Neural cell (in vitro differentiated cells): ENCODE measurements at regions not wholly inside any gene's neighbourhood (a gene's known extent, or its start where the extent isn't known, plus 50 kb on each side); places are given as distances from the start of the nearest gene placed in this dataset.

Experiments
- H2AFZ ChIP-seq: fragments of 200-600, 300-800 bp; sonication (generic), shearing (Covaris generic); 2 replicates; pipeline ENCODE4 v1.6.0; 2014; ENCODE audit warnings: low read depth, mild to moderate bottlenecking, antibody characterized with exemption, low read length, moderate library complexity
- H3F3A ChIP-seq: fragments of 200-600 bp; shearing (Covaris generic); 2 replicates; pipeline ENCODE4 v1.6.1; 2016; ENCODE audit warnings: mild to moderate bottlenecking, moderate library complexity, mixed read lengths, antibody characterized with exemption, low read length; ENCODE audit not compliant: insufficient read depth, poor library complexity, severe bottlenecking
- H3K27ac ChIP-seq: fragments of 200-600, 300-800 bp; sonication (generic), shearing (Covaris generic); 2 replicates; pipeline ENCODE4 v1.5.1; 2014; ENCODE audit warnings: mild to moderate bottlenecking, low read length, moderate library complexity
- H3K27me3 ChIP-seq: fragments of 300-800, 200-600 bp; sonication (generic), shearing (Covaris generic); 2 replicates; pipeline ENCODE4 v1.6.0; 2014; ENCODE audit warnings: mild to moderate bottlenecking, low read depth, low read length, moderate library complexity; ENCODE audit not compliant: insufficient read depth
- H3K36me3 ChIP-seq: fragments of 300-800, 200-600 bp; sonication (generic), shearing (Covaris generic); 2 replicates; pipeline ENCODE4 v1.5.1; 2014; ENCODE audit warnings: mild to moderate bottlenecking, antibody characterized with exemption, low read length, moderate library complexity; ENCODE audit not compliant: insufficient read depth
- H3K4me2 ChIP-seq: fragments of 300-800, 200-600 bp; sonication (generic), shearing (Covaris generic); 2 replicates; pipeline ENCODE4 v1.6.0; 2014; ENCODE audit warnings: mild to moderate bottlenecking, low read length
- H3K4me3 ChIP-seq: fragments of 300-800, 200-600 bp; sonication (generic), shearing (Covaris generic); 2 replicates; pipeline ENCODE4 v1.5.1; 2014; ENCODE audit warnings: mild to moderate bottlenecking, low read length, moderate library complexity
- H3K79me2 ChIP-seq: fragments of 200-600 bp; shearing (Covaris generic); replicated peaks from 2 replicates; pipeline ENCODE4 v1.6.0; 2014; ENCODE audit warnings: mild to moderate bottlenecking, low read length, moderate library complexity; ENCODE audit not compliant: insufficient read depth
- H3K9ac ChIP-seq: fragments of 300-800, 200-600 bp; sonication (generic), shearing (Covaris generic); 2 replicates; pipeline ENCODE4 v1.6.1; 2016; ENCODE audit warnings: mild to moderate bottlenecking, low read length, mixed read lengths
- H3K9me2 ChIP-seq: fragments of 200-600 bp; shearing (Covaris generic); 2 replicates; pipeline ENCODE4 v1.6.1; 2016; ENCODE audit warnings: mild to moderate bottlenecking, low read length, mixed read lengths; ENCODE audit not compliant: insufficient read depth
- H3K9me3 ChIP-seq: fragments of 200-600, 300-800 bp; sonication (generic), shearing (Covaris generic); 2 replicates; pipeline ENCODE4 v1.6.1; 2016; ENCODE audit warnings: mild to moderate bottlenecking, mixed run types, low read length, moderate library complexity, mixed read lengths
- H4K20me1 ChIP-seq: fragments of 200-600 bp; shearing (Covaris generic); 2 replicates; pipeline ENCODE4 v1.6.1; 2016; ENCODE audit warnings: mild to moderate bottlenecking, mixed run types; ENCODE audit not compliant: insufficient read depth
- CTCF ChIP-seq: fragments of 450-650 bp; IDR thresholded peaks from 2 replicates; pipeline ENCODE4 v1.5.1; 2014; ENCODE audit warnings: antibody characterized with exemption, mild to moderate bottlenecking, moderate library complexity; ENCODE audit not compliant: poor library complexity, severe bottlenecking
- EP300 ChIP-seq: fragments of 450-650 bp; conservative IDR thresholded peaks from 2 replicates; pipeline ENCODE4 v1.6.1; 2014; ENCODE audit warnings: antibody characterized with exemption, mild to moderate bottlenecking, moderate library complexity; ENCODE audit not compliant: poor library complexity, severe bottlenecking
- EZH2 ChIP-seq: fragments of 200-600, 300-800 bp; shearing (Covaris generic), sonication (generic); IDR thresholded peaks from 2 replicates; pipeline ENCODE4 v1.6.1; 2014; ENCODE audit warnings: antibody characterized with exemption, low read length, borderline replicate concordance, mild to moderate bottlenecking; ENCODE audit not compliant: insufficient read depth, poor library complexity, severe bottlenecking
- MXI1 ChIP-seq: fragments of 450-650 bp; conservative IDR thresholded peaks from 2 replicates; pipeline ENCODE4 v1.6.1; 2014; ENCODE audit warnings: antibody characterized with exemption, mild to moderate bottlenecking; ENCODE audit not compliant: poor library complexity, severe bottlenecking
- POLR2AphosphoS5 ChIP-seq: IDR thresholded peaks from 2 replicates; pipeline ENCODE4 v1.6.1; 2012
- RAD21 ChIP-seq: fragments of 450-650 bp; conservative IDR thresholded peaks from 2 replicates; pipeline ENCODE4 v1.6.1; 2014; ENCODE audit warnings: antibody characterized with exemption, mild to moderate bottlenecking, moderate library complexity
- SMC3 ChIP-seq: fragments of 450-650 bp; conservative IDR thresholded peaks from 2 replicates; pipeline ENCODE4 v1.6.1; 2014; ENCODE audit warnings: antibody characterized with exemption, mild to moderate bottlenecking, moderate library complexity; ENCODE audit not compliant: poor library complexity
- TAF1 ChIP-seq: IDR thresholded peaks from 2 replicates; pipeline ENCODE4 v1.6.1; 2012; ENCODE audit warnings: low read depth
- TF ChIP-seq, protein P1 (sequence below): IDR thresholded peaks from 2 replicates; pipeline ENCODE4 v1.6.1; 2012; ENCODE audit warnings: borderline replicate concordance

- TF ChIP-seq EZH2, result no peak
- peak; percentile 95 for TF ChIP-seq POLR2AphosphoS5
- TF ChIP-seq SMC3, result peak; percentile 36
- peak; percentile 95 for TF ChIP-seq EP300
- no peak for TF ChIP-seq MXI1
- no peak overlapping the region for H3K27ac ChIP-seq
- H3K9me3 ChIP-seq, result no peaks in the 10 kb centered on the region
- H3F3A ChIP-seq, result no peaks in the 10 kb centered on the region
- no peaks in the 10 kb centered on the region for H3K9me2 ChIP-seq
- H3K79me2 ChIP-seq, result no peaks in the 10 kb centered on the region
- no peak overlapping the region for H3K4me3 ChIP-seq
- no peak overlapping the region for H2AFZ ChIP-seq
- H3K36me3 ChIP-seq, result no peaks in the 10 kb centered on the region
- no peak overlapping the region for H3K4me2 ChIP-seq
- peaks cover 3% of the 10 kb centered on the region for H3K27me3 ChIP-seq
- H3K9ac ChIP-seq, result no peak overlapping the region
- no peaks in the 10 kb centered on the region for H4K20me1 ChIP-seq
These were observed 1879.9 kb upstream of the ACO1 start for GRCh38 chr9:30504502-30504905.

GRCh38 chr9:30505311-30505710, 1879.1 kb upstream of the ACO1 start:
- H3K9me3 ChIP-seq, result no peaks in the 10 kb centered on the region
- H3K4me2 ChIP-seq, result no peak overlapping the region
- no peaks in the 10 kb centered on the region for H4K20me1 ChIP-seq
- TF ChIP-seq EZH2 (no peak), SMC3 (no peak), EP300 (no peak), TAF1 (no peak), CTCF (no peak), RAD21 (no peak), POLR2AphosphoS5 (no peak), MXI1 (no peak)
- TF ChIP-seq, protein P1, sequence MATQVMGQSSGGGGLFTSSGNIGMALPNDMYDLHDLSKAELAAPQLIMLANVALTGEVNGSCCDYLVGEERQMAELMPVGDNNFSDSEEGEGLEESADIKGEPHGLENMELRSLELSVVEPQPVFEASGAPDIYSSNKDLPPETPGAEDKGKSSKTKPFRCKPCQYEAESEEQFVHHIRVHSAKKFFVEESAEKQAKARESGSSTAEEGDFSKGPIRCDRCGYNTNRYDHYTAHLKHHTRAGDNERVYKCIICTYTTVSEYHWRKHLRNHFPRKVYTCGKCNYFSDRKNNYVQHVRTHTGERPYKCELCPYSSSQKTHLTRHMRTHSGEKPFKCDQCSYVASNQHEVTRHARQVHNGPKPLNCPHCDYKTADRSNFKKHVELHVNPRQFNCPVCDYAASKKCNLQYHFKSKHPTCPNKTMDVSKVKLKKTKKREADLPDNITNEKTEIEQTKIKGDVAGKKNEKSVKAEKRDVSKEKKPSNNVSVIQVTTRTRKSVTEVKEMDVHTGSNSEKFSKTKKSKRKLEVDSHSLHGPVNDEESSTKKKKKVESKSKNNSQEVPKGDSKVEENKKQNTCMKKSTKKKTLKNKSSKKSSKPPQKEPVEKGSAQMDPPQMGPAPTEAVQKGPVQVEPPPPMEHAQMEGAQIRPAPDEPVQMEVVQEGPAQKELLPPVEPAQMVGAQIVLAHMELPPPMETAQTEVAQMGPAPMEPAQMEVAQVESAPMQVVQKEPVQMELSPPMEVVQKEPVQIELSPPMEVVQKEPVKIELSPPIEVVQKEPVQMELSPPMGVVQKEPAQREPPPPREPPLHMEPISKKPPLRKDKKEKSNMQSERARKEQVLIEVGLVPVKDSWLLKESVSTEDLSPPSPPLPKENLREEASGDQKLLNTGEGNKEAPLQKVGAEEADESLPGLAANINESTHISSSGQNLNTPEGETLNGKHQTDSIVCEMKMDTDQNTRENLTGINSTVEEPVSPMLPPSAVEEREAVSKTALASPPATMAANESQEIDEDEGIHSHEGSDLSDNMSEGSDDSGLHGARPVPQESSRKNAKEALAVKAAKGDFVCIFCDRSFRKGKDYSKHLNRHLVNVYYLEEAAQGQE, result no peak
- H3K9ac ChIP-seq, result no peak overlapping the region
- H2AFZ ChIP-seq, result no peak overlapping the region
- peaks cover 3% of the 10 kb centered on the region for H3K27me3 ChIP-seq
- no peak overlapping the region for H3K27ac ChIP-seq
- H3K4me3 ChIP-seq, result no peak overlapping the region
- H3K9me2 ChIP-seq, result no peaks in the 10 kb centered on the region
- no peaks in the 10 kb centered on the region for H3F3A ChIP-seq
- no peaks in the 10 kb centered on the region for H3K36me3 ChIP-seq
- H3K79me2 ChIP-seq, result no peaks in the 10 kb centered on the region

DNA sequence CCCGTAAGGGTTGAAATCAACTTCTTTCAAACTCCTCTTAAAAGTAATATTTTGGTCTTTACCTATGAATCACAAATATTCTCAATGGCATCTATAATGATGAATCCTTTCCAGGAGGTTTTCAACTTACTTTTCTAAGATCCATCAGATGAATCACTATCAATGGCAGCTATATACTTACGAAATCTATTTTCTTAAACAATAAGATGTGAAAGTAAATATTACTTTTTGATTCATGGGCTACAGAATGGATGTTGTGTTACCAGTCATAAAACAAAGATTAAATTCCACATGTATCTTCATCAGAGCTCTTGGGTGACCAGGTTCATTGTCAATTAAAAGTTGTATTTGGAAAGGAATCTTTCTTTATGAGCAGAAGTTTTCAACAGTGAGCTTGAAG, 1877.7 kb upstream of the ACO1 start:
- no peak overlapping the region for H3K9ac ChIP-seq
- no peak overlapping the region for H3K27ac ChIP-seq
- no peak overlapping the region for H3K4me3 ChIP-seq
- no peaks in the 10 kb centered on the region for H3K9me2 ChIP-seq
- H4K20me1 ChIP-seq, result no peaks in the 10 kb centered on the region
- TF ChIP-seq EZH2 (no peak), SMC3 (no peak), EP300 (no peak), POLR2AphosphoS5 (no peak), RAD21 (no peak)
- no peak overlapping the region for H3K4me2 ChIP-seq
- H3K79me2 ChIP-seq, result no peaks in the 10 kb centered on the region
- no peaks in the 10 kb centered on the region for H3K9me3 ChIP-seq
- H3K36me3 ChIP-seq, result no peaks in the 10 kb centered on the region
- H2AFZ ChIP-seq, result no peak overlapping the region
- no peaks in the 10 kb centered on the region for H3F3A ChIP-seq
- peaks cover 3% of the 10 kb centered on the region for H3K27me3 ChIP-seq
